ENCODE measurements at regions not wholly inside any gene's neighbourhood (a gene's known extent, or its start where the extent isn't known, plus 50 kb on each side); places are given as distances from the start of the nearest gene placed in this dataset.

- Mint-ChIP-seq H3K27me3 (no peaks in the 10 kb centered on the region), H3K4me1 (ENCODE audit: low read depth) (no peaks in the 10 kb centered on the region), H3K9me3 (peaks cover 13% of the 10 kb centered on the region), H3K4me3 (no peak overlapping the region), H3K36me3 (no peaks in the 10 kb centered on the region), H3K27ac (no peak overlapping the region)
- CTCF ChIA-PET, result no interaction called here
- POLR2A ChIA-PET, result no interaction called here
- no peak for DNase-seq
- intact Hi-C loops (cut with micrococcal nuclease), result no loop called here
Measured at GRCh38 chr13:86368924-86369323, 569.7 kb upstream of the SLITRK6 start.

- ChIA-PET POLR2A (no interaction called here), CTCF (no interaction called here)
- DNase-seq, result no peak
- H3K27me3 Mint-ChIP-seq, result no peaks in the 10 kb centered on the region
- no peaks in the 10 kb centered on the region for H3K4me1 Mint-ChIP-seq (ENCODE audit: low read depth)
- no peak overlapping the region for H3K27ac Mint-ChIP-seq
- H3K36me3 Mint-ChIP-seq, result no peaks in the 10 kb centered on the region
- no peak overlapping the region for H3K4me3 Mint-ChIP-seq
- intact Hi-C loops (cut with micrococcal nuclease), result no loop called here
- peaks cover 7% of the 10 kb centered on the region for H3K9me3 Mint-ChIP-seq
Measured at GRCh38 chr13:86377451-86377850, 578.2 kb upstream of the SLITRK6 start.

- POLR2A ChIA-PET, result no interaction called here
- H3K27me3 Mint-ChIP-seq, result no peaks in the 10 kb centered on the region
Measured at GRCh38 chr13:86378628-86379027, 579.4 kb upstream of the SLITRK6 start.

GRCh38 chr13:86383151-86383550 lies 583.9 kb upstream of the SLITRK6 start:
- Mint-ChIP-seq H3K4me1 (ENCODE audit: low read depth) (no peaks in the 10 kb centered on the region), H3K4me3 (no peak overlapping the region), H3K27ac (no peak overlapping the region), H3K27me3 (no peaks in the 10 kb centered on the region), H3K36me3 (no peaks in the 10 kb centered on the region), H3K9me3 (peaks cover 6% of the 10 kb centered on the region)
- intact Hi-C loops (cut with micrococcal nuclease), result no loop called here
- no peak for DNase-seq
- CTCF ChIA-PET, result no interaction called here
- POLR2A ChIA-PET, result no interaction called here

More at GRCh38 chr13:86378628-86379027, 579.4 kb upstream of the SLITRK6 start:
- no peak overlapping the region for H3K27ac Mint-ChIP-seq
- no peak overlapping the region for H3K4me3 Mint-ChIP-seq
- H3K4me1 Mint-ChIP-seq (ENCODE audit: low read depth), result no peaks in the 10 kb centered on the region
- H3K36me3 Mint-ChIP-seq, result no peaks in the 10 kb centered on the region
- DNase-seq, result no peak
- CTCF ChIA-PET, result no interaction called here
- intact Hi-C loops (cut with micrococcal nuclease), result no loop called here
- peaks cover 2% of the 10 kb centered on the region for H3K9me3 Mint-ChIP-seq

- Mint-ChIP-seq H3K9me3 (peaks cover 6% of the 10 kb centered on the region), H3K4me1 (ENCODE audit: low read depth) (no peaks in the 10 kb centered on the region), H3K27me3 (no peaks in the 10 kb centered on the region), H3K4me3 (no peak overlapping the region), H3K27ac (no peak overlapping the region), H3K36me3 (no peaks in the 10 kb centered on the region)
- POLR2A ChIA-PET, result no interaction called here
- intact Hi-C loops (cut with micrococcal nuclease), result no loop called here
- CTCF ChIA-PET, result no interaction called here
- no peak for DNase-seq
Measured at GRCh38 chr13:86383561-86383960, 584.3 kb upstream of the SLITRK6 start.

GRCh38 chr13:86397635-86398034 lies 598.4 kb upstream of the SLITRK6 start:
- intact Hi-C loops (cut with micrococcal nuclease), result no loop called here
- no peak overlapping the region for H3K4me3 Mint-ChIP-seq
- H3K27me3 Mint-ChIP-seq, result no peaks in the 10 kb centered on the region
- H3K4me1 Mint-ChIP-seq (ENCODE audit: low read depth), result no peaks in the 10 kb centered on the region
- H3K9me3 Mint-ChIP-seq, result peaks cover 8% of the 10 kb centered on the region
- H3K36me3 Mint-ChIP-seq, result no peaks in the 10 kb centered on the region
- no peak overlapping the region for H3K27ac Mint-ChIP-seq
- CTCF ChIA-PET, result no interaction called here
- no peak for DNase-seq
- POLR2A ChIA-PET, result no interaction called here

- POLR2A ChIA-PET, result no interaction called here
- H3K27ac Mint-ChIP-seq, result no peak overlapping the region
- no peaks in the 10 kb centered on the region for H3K4me1 Mint-ChIP-seq (ENCODE audit: low read depth)
- no peak for DNase-seq
- H3K9me3 Mint-ChIP-seq, result peaks cover 8% of the 10 kb centered on the region
- intact Hi-C loops (cut with micrococcal nuclease), result no loop called here
- H3K36me3 Mint-ChIP-seq, result no peaks in the 10 kb centered on the region
- H3K4me3 Mint-ChIP-seq, result no peak overlapping the region
- no peaks in the 10 kb centered on the region for H3K27me3 Mint-ChIP-seq
- CTCF ChIA-PET, result no interaction called here
Measured at GRCh38 chr13:86399572-86399971, 600.4 kb upstream of the SLITRK6 start.

- POLR2A ChIA-PET, result no interaction called here
- Mint-ChIP-seq H3K27me3 (no peaks in the 10 kb centered on the region), H3K4me1 (ENCODE audit: low read depth) (no peaks in the 10 kb centered on the region), H3K4me3 (no peak overlapping the region), H3K9me3 (peaks cover 5% of the 10 kb centered on the region), H3K27ac (no peak overlapping the region), H3K36me3 (no peaks in the 10 kb centered on the region)
- intact Hi-C loops (cut with micrococcal nuclease), result no loop called here
- CTCF ChIA-PET, result no interaction called here
- no peak for DNase-seq
Measured at GRCh38 chr13:86402500-86402899, 603.3 kb upstream of the SLITRK6 start.

GRCh38 chr13:86403181-86403580 lies 604.0 kb upstream of the SLITRK6 start:
- Mint-ChIP-seq H3K9me3 (peaks cover 9% of the 10 kb centered on the region), H3K27ac (no peak overlapping the region), H3K4me3 (no peak overlapping the region), H3K36me3 (no peaks in the 10 kb centered on the region), H3K27me3 (no peaks in the 10 kb centered on the region), H3K4me1 (ENCODE audit: low read depth) (no peaks in the 10 kb centered on the region)
- no peak for DNase-seq
- intact Hi-C loops (cut with micrococcal nuclease), result no loop called here
- ChIA-PET CTCF (no interaction called here), POLR2A (no interaction called here)

GRCh38 chr13:86409466-86410241 lies 610.4 kb upstream of the SLITRK6 start:
- Mint-ChIP-seq H3K27ac (no peak overlapping the region), H3K4me1 (ENCODE audit: low read depth) (no peaks in the 10 kb centered on the region), H3K9me3 (peaks cover 17% of the 10 kb centered on the region), H3K36me3 (no peaks in the 10 kb centered on the region), H3K27me3 (no peaks in the 10 kb centered on the region), H3K4me3 (no peak overlapping the region)
- intact Hi-C loops (cut with micrococcal nuclease), result no loop called here
- ChIA-PET POLR2A (no interaction called here), CTCF (no interaction called here)
- DNase-seq, result no peak

GRCh38 chr13:86425170-86425815 lies 626.1 kb upstream of the SLITRK6 start:
- CTCF ChIA-PET, result no interaction called here
- no peak overlapping the region for H3K27ac Mint-ChIP-seq
- H3K9me3 Mint-ChIP-seq, result peaks cover 10% of the 10 kb centered on the region
- no peak for DNase-seq
- intact Hi-C loops (cut with micrococcal nuclease), result no loop called here
- no peaks in the 10 kb centered on the region for H3K27me3 Mint-ChIP-seq
- peaks cover 3% of the 10 kb centered on the region for H3K36me3 Mint-ChIP-seq
- H3K4me1 Mint-ChIP-seq (ENCODE audit: low read depth), result no peaks in the 10 kb centered on the region
- H3K4me3 Mint-ChIP-seq, result no peak overlapping the region
- POLR2A ChIA-PET, result no interaction called here

- no peak overlapping the region for H3K4me3 Mint-ChIP-seq
- H3K4me1 Mint-ChIP-seq (ENCODE audit: low read depth), result no peaks in the 10 kb centered on the region
- intact Hi-C loops (cut with micrococcal nuclease), result no loop called here
- DNase-seq, result no peak
- ChIA-PET POLR2A (no interaction called here), CTCF (no interaction called here)
- H3K27me3 Mint-ChIP-seq, result no peaks in the 10 kb centered on the region
- no peak overlapping the region for H3K27ac Mint-ChIP-seq
- H3K36me3 Mint-ChIP-seq, result no peaks in the 10 kb centered on the region
- H3K9me3 Mint-ChIP-seq, result peaks cover 3% of the 10 kb centered on the region
Measured at GRCh38 chr13:86426437-86426836, 627.2 kb upstream of the SLITRK6 start.

- CTCF ChIA-PET, result no interaction called here
- H3K4me1 Mint-ChIP-seq (ENCODE audit: low read depth), result no peaks in the 10 kb centered on the region
- H3K27me3 Mint-ChIP-seq, result no peaks in the 10 kb centered on the region
- intact Hi-C loops (cut with micrococcal nuclease), result no loop called here
- DNase-seq, result no peak
- POLR2A ChIA-PET, result no interaction called here
- H3K4me3 Mint-ChIP-seq, result no peak overlapping the region
- H3K9me3 Mint-ChIP-seq, result peaks cover 8% of the 10 kb centered on the region
- no peaks in the 10 kb centered on the region for H3K36me3 Mint-ChIP-seq
- no peak overlapping the region for H3K27ac Mint-ChIP-seq
Measured at GRCh38 chr13:86429756-86430155, 630.5 kb upstream of the SLITRK6 start.

All from activated CD4-positive, alpha-beta memory T cell treated with anti-CD3 and anti-CD28 coated beads for 36 hours (primary cell).